ENCODE measurements at regions not wholly inside any gene's neighbourhood (a gene's known extent, or its start where the extent isn't known, plus 50 kb on each side); places are given as distances from the start of the nearest gene placed in this dataset.
"Not testable (repeated sequence)": the region's sequence is repeated elsewhere in the genome, so short reads cannot be mapped to it uniquely, and the experiment has no call there.

DNA sequence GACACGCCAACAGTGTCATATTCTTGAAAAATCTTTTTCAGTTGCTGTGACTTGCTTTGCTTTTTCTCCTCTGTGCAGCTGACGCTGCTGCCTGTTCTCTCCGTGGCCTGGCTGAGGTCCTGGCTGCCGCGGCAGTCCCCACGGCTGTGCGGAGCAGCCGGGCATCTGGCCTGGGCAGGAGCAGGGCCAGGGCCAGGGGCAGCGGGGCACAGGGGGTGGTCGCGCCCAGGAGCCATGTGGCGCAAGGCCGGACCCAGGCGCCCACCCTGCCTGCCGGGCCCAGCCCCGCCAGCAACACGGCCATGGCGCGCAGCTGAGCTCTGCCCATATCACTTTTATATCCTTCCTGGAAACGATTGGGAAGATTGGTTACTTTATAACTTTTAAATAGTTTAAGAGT, 109.4 kb upstream of the ACBD5 start:
- H3K4me1 ChIP-seq (ENCODE audit: low read depth, poor library complexity, severe bottlenecking): no peaks in the 10 kb centered on the region
- H3K9ac ChIP-seq: no peak overlapping the region
- H4K20me1 ChIP-seq (ENCODE audit: insufficient read depth): no peaks in the 10 kb centered on the region
- TF ChIP-seq, protein P1, sequence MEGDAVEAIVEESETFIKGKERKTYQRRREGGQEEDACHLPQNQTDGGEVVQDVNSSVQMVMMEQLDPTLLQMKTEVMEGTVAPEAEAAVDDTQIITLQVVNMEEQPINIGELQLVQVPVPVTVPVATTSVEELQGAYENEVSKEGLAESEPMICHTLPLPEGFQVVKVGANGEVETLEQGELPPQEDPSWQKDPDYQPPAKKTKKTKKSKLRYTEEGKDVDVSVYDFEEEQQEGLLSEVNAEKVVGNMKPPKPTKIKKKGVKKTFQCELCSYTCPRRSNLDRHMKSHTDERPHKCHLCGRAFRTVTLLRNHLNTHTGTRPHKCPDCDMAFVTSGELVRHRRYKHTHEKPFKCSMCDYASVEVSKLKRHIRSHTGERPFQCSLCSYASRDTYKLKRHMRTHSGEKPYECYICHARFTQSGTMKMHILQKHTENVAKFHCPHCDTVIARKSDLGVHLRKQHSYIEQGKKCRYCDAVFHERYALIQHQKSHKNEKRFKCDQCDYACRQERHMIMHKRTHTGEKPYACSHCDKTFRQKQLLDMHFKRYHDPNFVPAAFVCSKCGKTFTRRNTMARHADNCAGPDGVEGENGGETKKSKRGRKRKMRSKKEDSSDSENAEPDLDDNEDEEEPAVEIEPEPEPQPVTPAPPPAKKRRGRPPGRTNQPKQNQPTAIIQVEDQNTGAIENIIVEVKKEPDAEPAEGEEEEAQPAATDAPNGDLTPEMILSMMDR (conservative IDR thresholded peaks at IDR 0.05; ENCODE audit: low read depth, low read length): no peak
- no peak overlapping the region for H3K4me2 ChIP-seq
- no peak overlapping the region for H2AFZ ChIP-seq (ENCODE audit: low read depth)
- H3K4me3 ChIP-seq (IDR thresholded peaks at IDR 0.05; ENCODE audit: insufficient read depth, low read depth, low read length): no peak overlapping the region
- no peaks in the 10 kb centered on the region for H3K79me2 ChIP-seq (ENCODE audit: insufficient read depth, low read depth)
- H3K27ac ChIP-seq: no peak overlapping the region
- no peaks in the 10 kb centered on the region for H3K27me3 ChIP-seq (ENCODE audit: insufficient read depth, low read depth)
- H3K36me3 ChIP-seq (ENCODE audit: insufficient read depth): no peaks in the 10 kb centered on the region

DNA sequence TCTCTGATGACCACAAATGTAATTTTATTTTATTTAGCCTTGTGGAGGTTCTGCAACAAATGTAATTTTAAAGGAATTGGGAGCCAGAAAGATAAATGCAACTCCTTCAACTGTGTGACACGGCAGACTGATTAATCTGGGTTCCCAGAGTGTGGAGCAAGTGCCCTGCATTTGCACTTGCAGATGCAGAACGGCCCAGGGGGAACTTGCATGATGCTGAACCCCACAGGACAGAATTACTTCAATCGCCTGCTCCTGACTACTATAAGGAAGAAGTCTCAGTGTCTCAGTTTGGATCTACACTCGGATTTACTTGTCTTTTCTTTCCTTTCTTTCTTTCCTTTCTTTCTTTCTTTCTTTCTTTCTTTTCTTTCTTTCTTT, 107.2 kb upstream of the ACBD5 start:
- H3K4me2 ChIP-seq; H3K4me3 ChIP-seq (IDR thresholded peaks at IDR 0.05; ENCODE audit: insufficient read depth, low read depth, low read length); H3K4me1 ChIP-seq (ENCODE audit: low read depth, poor library complexity, severe bottlenecking); H3K79me2 ChIP-seq (ENCODE audit: insufficient read depth, low read depth); H3K27ac ChIP-seq; H2AFZ ChIP-seq (ENCODE audit: low read depth); H3K27me3 ChIP-seq (ENCODE audit: insufficient read depth, low read depth); H3K36me3 ChIP-seq (ENCODE audit: insufficient read depth); H4K20me1 ChIP-seq (ENCODE audit: insufficient read depth); H3K9ac ChIP-seq: not testable (repeated sequence)

DNA sequence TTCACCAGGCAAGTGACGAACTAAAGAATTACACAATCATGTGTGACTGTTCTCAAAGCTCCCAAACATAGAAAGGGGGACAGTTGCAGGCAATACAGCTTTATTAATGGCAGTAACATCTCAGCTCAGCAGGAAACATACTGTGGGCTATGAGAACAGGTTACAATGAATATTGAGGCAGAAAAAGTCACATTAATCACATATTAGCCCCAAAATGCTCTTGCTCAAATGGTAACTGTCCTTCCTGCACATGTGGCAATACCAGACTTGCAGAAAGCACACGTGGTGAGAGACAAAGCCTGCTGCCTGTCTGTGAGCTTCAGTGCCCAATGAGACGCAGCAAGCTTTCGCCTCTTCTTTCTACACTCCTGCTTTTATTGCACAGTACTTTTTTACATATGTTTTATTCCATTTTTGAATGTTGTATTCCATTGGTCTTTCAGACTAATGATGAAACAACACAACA, 104.9 kb upstream of the ACBD5 start:
- no peak overlapping the region for H3K27ac ChIP-seq
- H3K79me2 ChIP-seq (ENCODE audit: insufficient read depth, low read depth): no peaks in the 10 kb centered on the region
- no peaks in the 10 kb centered on the region for H3K4me1 ChIP-seq (ENCODE audit: low read depth, poor library complexity, severe bottlenecking)
- H4K20me1 ChIP-seq (ENCODE audit: insufficient read depth): no peaks in the 10 kb centered on the region
- H3K4me2 ChIP-seq: no peak overlapping the region
- TF ChIP-seq, protein P1 (conservative IDR thresholded peaks at IDR 0.05; ENCODE audit: low read depth, low read length): no peak
- H3K9ac ChIP-seq: no peak overlapping the region
- H3K4me3 ChIP-seq (IDR thresholded peaks at IDR 0.05; ENCODE audit: insufficient read depth, low read depth, low read length): no peak overlapping the region
- no peak overlapping the region for H2AFZ ChIP-seq (ENCODE audit: low read depth)
- H3K36me3 ChIP-seq (ENCODE audit: insufficient read depth): no peaks in the 10 kb centered on the region
- H3K27me3 ChIP-seq (ENCODE audit: insufficient read depth, low read depth): no peaks in the 10 kb centered on the region

DNA sequence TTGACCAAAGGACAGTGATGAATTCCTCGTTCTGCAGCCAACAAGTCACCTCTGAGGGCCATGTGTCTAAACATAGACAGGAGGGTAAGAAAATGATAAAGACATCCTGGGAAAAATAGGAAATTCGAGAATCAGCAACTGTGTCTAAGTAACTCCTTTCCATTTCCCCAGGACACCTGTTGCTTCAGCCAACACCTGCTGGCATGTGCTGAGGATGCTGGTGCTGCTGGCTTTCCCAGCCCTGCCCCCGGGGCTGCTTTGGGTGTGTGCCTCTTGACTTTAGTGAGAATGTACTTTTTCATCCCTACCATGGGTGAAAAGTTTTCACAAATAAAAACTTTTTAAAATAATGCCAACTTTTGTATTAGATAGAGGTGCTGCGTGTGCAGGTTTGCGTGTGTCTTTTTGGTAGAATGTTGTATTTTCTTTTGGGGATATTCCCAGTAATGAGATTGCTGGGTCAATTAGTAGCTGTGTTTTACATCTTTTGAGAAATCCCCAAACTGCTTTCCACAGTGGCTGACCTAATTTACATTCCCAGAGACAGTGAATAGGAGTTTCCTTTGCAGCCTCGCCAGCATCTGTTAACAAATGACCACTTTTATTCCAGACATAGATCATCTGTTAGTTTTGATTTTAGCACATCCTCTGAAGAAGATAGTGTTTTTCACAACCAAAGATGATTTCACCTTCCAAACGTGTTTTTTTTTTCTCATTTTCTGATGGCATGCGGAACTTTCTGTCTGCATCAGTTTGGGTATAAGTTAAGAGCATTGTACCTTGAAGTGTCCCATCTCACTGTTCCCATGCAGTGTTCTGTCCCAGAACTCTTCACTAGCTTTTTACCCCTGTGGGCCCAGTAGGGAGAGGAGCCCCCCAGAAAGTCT, 104.2 kb upstream of the ACBD5 start:
- no peaks in the 10 kb centered on the region for H3K79me2 ChIP-seq (ENCODE audit: insufficient read depth, low read depth)
- no peaks in the 10 kb centered on the region for H4K20me1 ChIP-seq (ENCODE audit: insufficient read depth)
- H3K9ac ChIP-seq: no peak overlapping the region
- H2AFZ ChIP-seq (ENCODE audit: low read depth): no peak overlapping the region
- no peak overlapping the region for H3K27ac ChIP-seq
- no peaks in the 10 kb centered on the region for H3K36me3 ChIP-seq (ENCODE audit: insufficient read depth)
- H3K4me1 ChIP-seq (ENCODE audit: low read depth, poor library complexity, severe bottlenecking): no peaks in the 10 kb centered on the region
- H3K4me3 ChIP-seq (IDR thresholded peaks at IDR 0.05; ENCODE audit: insufficient read depth, low read depth, low read length): no peak overlapping the region
- TF ChIP-seq, protein P1 (conservative IDR thresholded peaks at IDR 0.05; ENCODE audit: low read depth, low read length): no peak
- H3K4me2 ChIP-seq: no peak overlapping the region
- no peaks in the 10 kb centered on the region for H3K27me3 ChIP-seq (ENCODE audit: insufficient read depth, low read depth)

DNA sequence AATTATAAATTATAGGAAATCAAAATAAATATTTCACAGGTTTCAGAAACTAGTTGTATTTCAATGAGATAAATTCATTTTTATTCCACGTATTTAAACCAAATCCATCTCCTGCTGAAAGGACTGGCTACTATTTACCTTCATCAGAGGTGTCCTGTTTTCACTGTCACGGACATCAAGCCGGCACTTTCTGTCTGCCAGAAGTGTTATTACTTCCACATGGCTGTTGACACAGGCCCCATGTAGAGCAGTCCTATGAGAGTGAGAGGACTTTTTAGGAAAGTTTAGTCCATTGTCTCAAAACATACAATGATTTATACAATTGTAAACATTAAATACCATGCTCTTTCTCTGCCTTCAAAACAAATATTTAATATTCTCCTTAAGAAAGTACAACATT, 100.4 kb upstream of the ACBD5 start:
- no peaks in the 10 kb centered on the region for H3K36me3 ChIP-seq (ENCODE audit: insufficient read depth)
- TF ChIP-seq, protein P1 (conservative IDR thresholded peaks at IDR 0.05; ENCODE audit: low read depth, low read length): no peak
- H3K79me2 ChIP-seq (ENCODE audit: insufficient read depth, low read depth): no peaks in the 10 kb centered on the region
- no peaks in the 10 kb centered on the region for H4K20me1 ChIP-seq (ENCODE audit: insufficient read depth)
- no peak overlapping the region for H3K9ac ChIP-seq
- no peak overlapping the region for H3K4me2 ChIP-seq
- no peak overlapping the region for H2AFZ ChIP-seq (ENCODE audit: low read depth)
- no peaks in the 10 kb centered on the region for H3K4me1 ChIP-seq (ENCODE audit: low read depth, poor library complexity, severe bottlenecking)
- H3K27me3 ChIP-seq (ENCODE audit: insufficient read depth, low read depth): no peaks in the 10 kb centered on the region
- H3K27ac ChIP-seq: no peak overlapping the region
- H3K4me3 ChIP-seq (IDR thresholded peaks at IDR 0.05; ENCODE audit: insufficient read depth, low read depth, low read length): no peak overlapping the region

DNA sequence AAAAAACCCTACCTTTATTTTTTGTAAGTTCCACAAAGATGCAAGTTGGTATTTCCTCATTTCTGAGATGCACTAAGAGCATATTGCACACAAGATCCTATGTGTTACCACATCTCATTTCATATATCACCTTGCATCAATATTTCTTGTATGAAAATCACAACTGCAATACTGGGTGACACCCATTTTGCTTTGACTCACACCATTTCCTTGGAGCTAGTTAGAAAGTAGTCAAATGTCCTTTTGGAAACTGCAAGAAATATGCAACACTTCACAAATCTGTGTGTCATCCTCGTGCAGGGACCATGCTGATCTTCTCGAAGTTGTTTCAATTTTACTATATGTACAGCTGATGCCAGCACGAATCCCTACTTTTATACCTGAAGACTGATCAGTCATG, 94.6 kb upstream of the ACBD5 start:
- H4K20me1 ChIP-seq (ENCODE audit: insufficient read depth); H3K79me2 ChIP-seq (ENCODE audit: insufficient read depth, low read depth); H3K4me1 ChIP-seq (ENCODE audit: low read depth, poor library complexity, severe bottlenecking); H3K27ac ChIP-seq; H3K27me3 ChIP-seq (ENCODE audit: insufficient read depth, low read depth); H2AFZ ChIP-seq (ENCODE audit: low read depth); H3K36me3 ChIP-seq (ENCODE audit: insufficient read depth); H3K4me2 ChIP-seq; H3K9ac ChIP-seq; H3K4me3 ChIP-seq (IDR thresholded peaks at IDR 0.05; ENCODE audit: insufficient read depth, low read depth, low read length): not testable (repeated sequence)
